SW480 (cell line): ENCODE measurements at regions not wholly inside any gene's neighbourhood (a gene's known extent, or its start where the extent isn't known, plus 50 kb on each side); places are given as distances from the start of the nearest gene placed in this dataset.
"Not testable (repeated sequence)": the region's sequence is repeated elsewhere in the genome, so short reads cannot be mapped to it uniquely, and the experiment has no call there.

Experiments used
- DNase-seq: peaks from one replicate; pipeline ENCODE4 v3.0.0-alpha.2; 2016; ENCODE audit warnings: low spot score

DNA sequence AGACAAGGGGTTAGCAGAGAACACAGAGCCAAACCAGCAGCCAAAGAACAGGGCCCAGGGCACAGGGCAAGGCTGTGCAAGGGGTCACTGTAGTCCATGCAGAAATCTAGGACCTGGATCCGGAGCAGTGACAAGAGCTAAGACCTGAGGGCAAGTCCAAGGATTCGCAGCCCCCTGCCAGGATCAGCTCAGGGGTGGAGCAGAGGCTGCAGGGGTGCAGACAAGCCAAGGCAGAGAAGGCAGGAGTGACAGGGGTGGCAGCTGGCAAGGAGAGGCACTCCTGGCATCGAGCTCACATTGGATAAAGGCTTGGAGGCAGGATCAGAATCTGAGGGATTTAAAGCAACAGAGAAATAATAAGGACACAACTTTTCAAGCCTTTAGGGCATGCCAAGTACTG lies 80.7 kb upstream of the NANOS1 start:
- no peak for DNase-seq

GRCh38 chr10:118950190-118950680 lies 79.3 kb upstream of the NANOS1 start:
- DNase-seq = no peak

- DNase-seq = no peak
Observed at GRCh38 chr10:118950997-118951637, 78.4 kb upstream of the NANOS1 start.

GRCh38 chr10:118952493-118953295 lies 76.8 kb upstream of the NANOS1 start:
- no peak for DNase-seq

DNA sequence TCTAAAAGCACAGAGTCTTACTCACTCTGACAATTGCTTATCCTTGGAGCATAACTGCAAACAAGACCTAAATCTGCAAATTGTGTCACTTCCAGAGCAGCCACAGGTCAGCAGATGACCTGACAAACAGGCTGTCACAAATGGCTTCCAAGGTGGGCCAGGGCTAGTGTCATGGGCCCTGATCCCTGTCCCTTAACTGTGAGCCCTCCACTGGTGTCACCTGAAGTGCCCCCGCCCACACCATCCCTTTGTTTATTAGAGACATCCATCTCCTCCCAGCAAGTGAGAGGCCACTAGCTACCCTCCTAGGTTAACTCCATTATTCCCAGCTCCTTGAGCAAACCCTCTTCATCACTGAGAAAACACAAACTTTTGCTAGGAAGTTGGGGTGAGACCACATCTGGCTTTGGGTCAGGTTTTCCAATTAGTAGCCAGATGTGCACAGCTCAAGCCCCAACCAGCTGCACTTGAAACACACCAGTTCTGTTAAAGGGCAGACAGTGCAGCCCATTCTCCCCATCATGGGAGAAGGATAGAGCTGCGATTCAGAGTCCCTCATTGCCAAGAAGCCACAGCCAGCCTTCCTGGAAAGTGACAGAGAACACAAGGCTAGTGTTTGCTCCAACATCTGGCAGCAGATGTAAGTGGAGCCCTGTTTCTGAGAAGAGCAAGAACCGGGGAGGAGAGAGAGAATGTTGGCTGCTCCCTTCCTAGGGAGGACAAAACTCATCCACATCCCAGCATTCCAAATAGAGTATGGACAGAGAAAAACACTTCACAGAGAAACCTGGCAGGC lies 75.7 kb upstream of the NANOS1 start:
- DNase-seq = no peak

DNA sequence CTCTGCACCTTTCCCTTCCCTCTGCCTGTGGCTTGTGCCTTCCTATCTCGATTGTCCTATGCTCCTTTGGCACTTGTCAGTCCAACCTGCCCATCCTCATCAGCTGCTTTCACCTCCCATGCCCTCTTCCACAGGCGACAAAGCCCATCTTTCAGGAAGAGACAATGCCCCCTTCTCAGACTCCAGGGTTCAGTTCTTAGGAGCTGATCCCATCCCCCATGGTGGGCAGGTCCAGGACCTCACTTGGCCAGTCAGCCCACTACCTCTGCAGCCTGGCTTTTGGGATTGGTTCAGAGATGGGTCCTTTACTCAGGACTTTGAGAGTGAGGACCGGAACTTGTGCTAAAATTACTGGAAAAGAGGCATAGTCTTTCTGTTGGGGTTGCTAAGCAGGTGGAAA lies 74.0 kb upstream of the NANOS1 start:
- DNase-seq = no peak

- DNase-seq = no peak
Observed at GRCh38 chr10:118955951-118956801, 73.3 kb upstream of the NANOS1 start.

GRCh38 chr10:118956802-118957442 lies 72.6 kb upstream of the NANOS1 start:
- DNase-seq = no peak

- no peak for DNase-seq
Observed at GRCh38 chr10:118957443-118957825, 72.1 kb upstream of the NANOS1 start.

GRCh38 chr10:118957966-118958365 lies 71.5 kb upstream of the NANOS1 start:
- DNase-seq = no peak

DNA sequence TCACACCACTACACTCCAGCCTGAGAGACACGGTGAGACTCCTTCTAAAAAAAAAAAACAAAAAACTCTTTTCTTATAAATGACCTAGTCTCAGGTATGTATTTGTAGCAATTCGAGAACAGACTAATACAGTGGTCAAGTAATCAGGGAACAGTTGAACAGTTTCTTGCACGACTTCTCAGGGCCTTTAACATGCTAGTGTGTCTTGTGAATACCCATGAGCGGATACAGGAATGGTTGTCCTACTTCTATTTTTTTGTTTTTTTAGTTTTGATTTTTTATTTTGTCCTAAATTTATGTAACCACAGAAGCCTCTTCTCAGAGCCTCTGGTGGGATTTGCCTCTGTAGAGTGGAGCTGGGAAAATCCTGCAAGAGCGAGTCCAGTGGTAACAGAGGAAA lies 71.0 kb upstream of the NANOS1 start:
- DNase-seq = no peak

DNA sequence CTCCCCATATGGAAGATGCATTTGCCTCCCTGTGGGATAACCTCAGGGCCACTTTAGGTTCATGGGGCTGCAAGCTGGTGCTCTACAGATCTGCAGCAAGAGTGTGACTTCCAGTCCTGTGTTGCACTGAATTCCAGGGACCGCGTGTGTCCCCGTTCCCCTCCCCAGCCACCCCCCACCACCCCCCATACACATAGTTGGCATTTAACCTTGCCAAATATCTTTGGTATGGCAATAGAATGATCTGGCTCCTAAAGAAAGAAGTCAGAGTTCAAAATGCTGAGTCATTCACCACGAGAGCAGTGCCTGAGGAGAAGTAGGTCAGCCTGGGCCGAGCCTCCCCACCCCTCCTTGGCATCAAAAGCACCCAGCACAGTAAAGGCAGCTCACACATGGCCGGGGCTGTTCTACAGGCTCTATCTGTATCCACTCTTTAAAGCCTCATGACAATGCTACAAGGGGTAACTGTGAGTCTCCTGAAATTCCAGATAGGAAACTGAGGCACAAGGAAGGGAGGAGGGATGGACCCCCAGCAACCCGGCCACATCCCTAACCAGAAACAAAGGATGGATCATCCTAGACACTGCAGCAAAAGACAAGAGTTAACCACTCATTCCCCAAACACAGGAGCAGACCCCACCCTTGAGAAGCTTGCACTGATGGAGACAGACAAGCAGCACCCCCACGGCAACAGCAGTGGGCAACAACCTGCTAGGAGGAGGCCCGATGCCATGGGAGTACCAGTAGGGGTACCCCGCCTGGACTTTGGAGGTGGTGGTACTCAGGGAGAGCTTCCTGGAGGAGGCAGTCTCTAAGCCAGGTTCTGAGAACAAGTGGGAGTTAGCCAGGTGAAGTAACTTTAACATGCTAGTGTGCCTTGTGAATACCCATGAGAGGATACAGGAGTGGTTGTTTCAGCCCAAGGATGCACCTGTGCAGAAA lies 70.3 kb upstream of the NANOS1 start:
- peak; percentile 42 for DNase-seq

DNA sequence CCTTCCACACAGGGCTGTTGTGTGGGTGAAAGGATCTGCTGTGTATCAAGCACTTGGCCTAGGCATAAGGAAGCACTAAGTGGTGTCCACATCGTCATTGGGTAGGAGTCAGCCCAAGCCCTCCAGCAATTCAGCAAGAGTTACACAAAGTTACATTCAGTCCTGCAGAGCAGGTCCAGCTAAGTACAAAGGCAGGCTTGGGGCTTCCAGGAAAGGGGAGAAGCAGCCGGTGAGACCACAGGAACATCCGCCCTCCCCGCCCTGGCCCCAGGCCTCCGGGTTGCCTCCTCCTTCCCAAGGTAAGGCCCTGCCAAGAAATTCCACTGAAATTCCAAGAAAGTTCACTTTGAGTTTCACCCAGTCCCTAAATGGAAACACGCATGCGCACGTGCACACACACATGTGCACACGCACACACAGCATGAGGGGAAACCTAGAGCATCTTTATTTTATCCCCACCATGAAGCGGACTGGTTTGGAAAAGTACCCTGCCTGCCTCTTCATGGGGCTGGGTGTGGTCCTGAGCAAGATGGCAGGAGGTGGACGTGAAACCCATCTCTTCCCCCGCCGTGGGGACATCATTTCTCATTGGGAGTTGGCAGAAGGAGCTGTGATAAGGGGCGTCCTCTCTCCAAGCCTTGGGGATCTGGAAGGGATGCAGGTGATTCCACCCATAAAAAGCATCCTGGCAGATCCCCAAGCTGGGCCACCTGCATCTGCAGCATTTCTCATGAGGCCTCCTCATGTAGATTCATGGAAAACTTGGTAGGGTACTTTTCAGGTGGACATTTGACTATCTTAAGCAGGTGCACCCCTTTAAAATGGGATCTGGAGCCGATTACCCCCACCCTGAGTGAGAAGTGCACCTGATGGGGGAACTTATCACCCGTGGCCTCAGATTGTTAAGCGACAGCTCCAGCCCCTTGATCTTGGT lies 69.1 kb upstream of the NANOS1 start:
- no peak for DNase-seq

- DNase-seq = no peak
Observed at GRCh38 chr10:118961436-118961835, 68.1 kb upstream of the NANOS1 start.

GRCh38 chr10:118962331-118962868 lies 67.1 kb upstream of the NANOS1 start:
- DNase-seq = not testable (repeated sequence)

- no peak for DNase-seq
Observed at GRCh38 chr10:118963341-118963740, 66.2 kb upstream of the NANOS1 start.

DNA sequence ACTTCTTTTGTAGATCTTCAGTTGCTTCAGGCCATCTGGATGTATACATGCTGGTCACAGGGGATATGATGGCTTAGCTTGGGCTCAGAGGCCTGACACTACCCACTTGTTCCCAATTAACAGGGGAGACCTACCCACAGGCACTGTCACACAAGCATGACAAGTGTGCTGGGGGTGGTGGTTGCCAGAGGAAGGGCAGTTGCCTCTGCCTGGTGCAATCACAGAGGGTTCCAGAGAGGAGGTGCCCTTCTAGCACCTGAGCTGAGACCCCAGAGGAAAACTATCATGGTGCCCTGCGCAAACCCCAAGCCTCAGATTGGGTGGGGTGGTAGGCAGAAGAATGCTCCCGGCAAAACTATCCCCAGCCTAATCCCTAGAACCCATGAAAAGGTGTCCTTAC lies 65.6 kb upstream of the NANOS1 start:
- no peak for DNase-seq

- not testable (repeated sequence) for DNase-seq
Observed at GRCh38 chr10:118964476-118964875, 65.0 kb upstream of the NANOS1 start.

DNA sequence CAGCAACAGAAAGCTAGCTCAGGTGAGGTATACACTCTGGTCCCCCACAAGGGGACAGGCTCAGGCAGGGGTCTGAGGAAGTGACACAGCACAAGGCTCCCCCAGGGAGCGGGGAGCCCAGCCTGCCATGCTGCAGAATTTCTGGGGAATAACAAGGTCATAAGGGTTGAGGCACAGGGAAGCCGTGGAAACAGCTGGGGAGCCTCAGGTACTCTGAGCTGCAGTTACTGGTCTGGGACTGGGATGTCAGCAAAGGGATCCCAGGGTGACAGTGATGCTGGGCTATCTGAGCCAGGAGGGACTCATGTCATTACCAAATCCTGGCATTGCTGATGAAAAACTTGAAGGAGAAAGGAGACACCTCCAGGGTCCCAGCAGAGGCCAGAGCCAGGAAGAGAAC lies 64.4 kb upstream of the NANOS1 start:
- no peak for DNase-seq
